ENCODE measurements at regions not wholly inside any gene's neighbourhood (a gene's known extent, or its start where the extent isn't known, plus 50 kb on each side); places are given as distances from the start of the nearest gene placed in this dataset.
A peak's percentile ranks its signal among the peaks of the same experiment; 100 is the strongest.
"Not testable (repeated sequence)": the region's sequence is repeated elsewhere in the genome, so short reads cannot be mapped to it uniquely, and the experiment has no call there.

GRCh38 chr12:125493704-125494308 is 428.6 kb downstream of the AACS start:
- DNase-seq (ENCODE audit: low read depth): no peak

- no peak for DNase-seq (ENCODE audit: low read depth)
Measured at GRCh38 chr12:125503128-125503527, 437.9 kb downstream of the AACS start.

GRCh38 chr12:125509195-125509594 is 444.0 kb downstream of the AACS start:
- DNase-seq (ENCODE audit: low read depth): no peak

GRCh38 chr12:125512541-125513298 is 447.5 kb downstream of the AACS start:
- DNase-seq (ENCODE audit: low read depth): no peak

- no peak for DNase-seq (ENCODE audit: low read depth)
Measured at GRCh38 chr12:125515887-125516286, 450.7 kb downstream of the AACS start.

GRCh38 chr12:125518074-125518473 is 452.8 kb downstream of the AACS start:
- DNase-seq (ENCODE audit: low read depth): peak; percentile 3

GRCh38 chr12:125519026-125519651 is 453.9 kb downstream of the AACS start:
- DNase-seq (ENCODE audit: low read depth): no peak

- no peak for DNase-seq (ENCODE audit: low read depth)
Measured at GRCh38 chr12:125525879-125526278, 460.6 kb downstream of the AACS start.

- no peak for DNase-seq (ENCODE audit: low read depth)
Measured at GRCh38 chr12:125528281-125528680, 463.0 kb downstream of the AACS start.

- no peak for DNase-seq (ENCODE audit: low read depth)
Measured at GRCh38 chr12:125530201-125530600, 465.0 kb downstream of the AACS start.

GRCh38 chr12:125530876-125531275 is 465.6 kb downstream of the AACS start:
- no peak for DNase-seq (ENCODE audit: low read depth)

GRCh38 chr12:125531574-125531973 is 466.3 kb downstream of the AACS start:
- DNase-seq (ENCODE audit: low read depth): no peak

- peak; percentile 6 for DNase-seq (ENCODE audit: low read depth)
Measured at GRCh38 chr12:125533434-125534029, 468.3 kb downstream of the AACS start.

- DNase-seq (ENCODE audit: low read depth): no peak
Measured at GRCh38 chr12:125538401-125539199, 473.4 kb downstream of the AACS start.

GRCh38 chr12:125540580-125541204 is 475.5 kb downstream of the AACS start:
- DNase-seq (ENCODE audit: low read depth): no peak

GRCh38 chr12:125544960-125545359 is 479.7 kb downstream of the AACS start:
- no peak for DNase-seq (ENCODE audit: low read depth)

- no peak for DNase-seq (ENCODE audit: low read depth)
Measured at GRCh38 chr12:125549171-125549570, 483.9 kb downstream of the AACS start.

- DNase-seq (ENCODE audit: low read depth): no peak
Measured at GRCh38 chr12:125549836-125550235, 484.6 kb downstream of the AACS start.

- no peak for DNase-seq (ENCODE audit: low read depth)
Measured at GRCh38 chr12:125552295-125552694, 487.1 kb downstream of the AACS start.

- DNase-seq (ENCODE audit: low read depth): not testable (repeated sequence)
Measured at GRCh38 chr12:125561008-125561407, 495.8 kb downstream of the AACS start.

- no peak for DNase-seq (ENCODE audit: low read depth)
Measured at GRCh38 chr12:125564753-125565152, 499.5 kb downstream of the AACS start.

- no peak for DNase-seq (ENCODE audit: low read depth)
Measured at GRCh38 chr12:125567581-125567980, 502.3 kb downstream of the AACS start.
